GM12878 (cell line): ENCODE measurements at regions not wholly inside any gene's neighbourhood (a gene's known extent, or its start where the extent isn't known, plus 50 kb on each side); places are given as distances from the start of the nearest gene placed in this dataset.

Experiments
- ATAC-seq: fragments of 200-7000 bp; cut with Tn5 transposase; 3 replicates; pipeline ENCODE4 v1.9.1; 2020; ENCODE audit warnings: mild to moderate bottlenecking, moderate library complexity
- BruUV-seq: library from RNA; stranded (reverse); fragments of 400-500 nt; replicated peaks from 2 replicates; lab custom pipeline; 2021; lab: Mats Ljungman, UMichigan
- CTCF ChIA-PET: fragments of 300-600 bp; sonication (Branson Sonifier 250); formaldehyde crosslinking; extraction: SDS; loops from one replicate; lab custom pipeline; 2021; ENCODE audit warnings: inconsistent platforms; lab: Yijun Ruan, JAX
- POLR2A ChIA-PET: fragments of 350-600 bp; formaldehyde crosslinking; extraction: SDS; loops from one replicate; lab custom pipeline; 2021; ENCODE audit warnings: inconsistent platforms; lab: Charles Lee
- RAD21 ChIA-PET: fragments of 300-600 bp; sonication (Branson Sonifier 250); formaldehyde crosslinking; loops from one replicate; lab custom pipeline; 2023; ENCODE audit warnings: antibody characterized with exemption; ENCODE audit not compliant: unreplicated experiment; lab: Charles Lee
- SMC1A ChIA-PET: fragments of 300-600 bp; sonication (Branson Sonifier 250); formaldehyde crosslinking; loops from one replicate; lab custom pipeline; 2023; ENCODE audit not compliant: unreplicated experiment, uncharacterized antibody; lab: Charles Lee
- DNase-seq: peaks from one replicate; pipeline ENCODE4 v3.0.0-alpha.2; 2011; ENCODE audit warnings: low read depth, low spot score
- FAIRE-seq: peaks from 3 replicates; lab custom pipeline; 2011; peaks lifted over from hg19 to GRCh38; lab: Jason Lieb, UNC
- H2AFZ ChIP-seq: 2 replicates; pipeline ENCODE4 v1.6.0; 2011; ENCODE audit warnings: low read depth, low read length, control low read depth; ENCODE audit not compliant: control insufficient read depth
- H3K27ac ChIP-seq: 2 replicates; pipeline ENCODE4 v1.5.1; 2011; ENCODE audit warnings: control low read depth; ENCODE audit not compliant: control insufficient read depth, insufficient read depth
- H3K27me3 ChIP-seq, 2 experiments: replicated peaks in 1 of 2; 2 replicates each; pipeline versions ENCODE4 v1.6.0 to v1.6.1; 2011; ENCODE audit warnings: low read length in 1 of 2; ENCODE audit not compliant: control insufficient read depth in 2 of 2, insufficient read depth in 2 of 2
- H3K36me3 ChIP-seq, 2 experiments: 2 replicates each; pipeline ENCODE4 v1.5.1; 2011; ENCODE audit warnings: low read length in 1 of 2; ENCODE audit not compliant: control insufficient read depth in 2 of 2, insufficient read depth in 2 of 2
- H3K4me1 ChIP-seq: 2 replicates; pipeline ENCODE4 v1.6.1; 2011; ENCODE audit warnings: mild to moderate bottlenecking, low read length, moderate library complexity, mixed read lengths; ENCODE audit not compliant: control insufficient read depth, insufficient read depth
- H3K4me2 ChIP-seq: 2 replicates; pipeline ENCODE4 v1.6.0; 2011; ENCODE audit warnings: control low read depth; ENCODE audit not compliant: control insufficient read depth, insufficient read depth
- H3K4me3 ChIP-seq: fragments of 200-600 bp; sonication (generic); 2 replicates; pipeline ENCODE4 v1.5.1; 2016
- H3K79me2 ChIP-seq: 2 replicates; pipeline ENCODE4 v1.6.0; 2011; ENCODE audit warnings: low read length; ENCODE audit not compliant: control insufficient read depth, insufficient read depth
- H3K9ac ChIP-seq: 2 replicates; pipeline ENCODE4 v1.8.0; 2011; ENCODE audit warnings: low read length, control low read depth, mixed read lengths; ENCODE audit not compliant: control insufficient read depth, insufficient read depth
- H3K9me3 ChIP-seq: replicated peaks from 3 replicates; pipeline ENCODE4 v1.5.1; 2011; ENCODE audit warnings: mild to moderate bottlenecking, low read length; ENCODE audit not compliant: control insufficient read depth, insufficient read depth
- H4K20me1 ChIP-seq: 2 replicates; pipeline ENCODE4 v1.6.0; 2011; ENCODE audit not compliant: control insufficient read depth, insufficient read depth
- CUX1 ChIP-seq: IDR thresholded peaks from 2 replicates; pipeline ENCODE4 v1.6.1; 2012; ENCODE audit warnings: improper control_type of control experiment, low read depth, low read length; ENCODE audit not compliant: insufficient replicate concordance
- E2F4 ChIP-seq: IDR thresholded peaks from 2 replicates; pipeline ENCODE4 v1.6.1; 2012; ENCODE audit warnings: low read depth, low read length, improper control_type of control experiment
- MYC ChIP-seq: IDR thresholded peaks from 2 replicates; pipeline ENCODE4 v1.6.1; 2011; ENCODE audit warnings: mild to moderate bottlenecking, low read length, moderate library complexity, inconsistent platforms; ENCODE audit not compliant: insufficient read depth, insufficient replicate concordance, insufficient read length, severe bottlenecking
- NFYA ChIP-seq: IDR thresholded peaks from 2 replicates; pipeline ENCODE4 v1.6.1; 2011; ENCODE audit warnings: low read depth, mild to moderate bottlenecking, low read length, improper control_type of control experiment, borderline replicate concordance
- PAX5 ChIP-seq: IDR thresholded peaks from 2 replicates; pipeline ENCODE4 v1.6.1; 2011; ENCODE audit warnings: low read depth, low read length, borderline replicate concordance
- RFX5 ChIP-seq: IDR thresholded peaks from 2 replicates; pipeline ENCODE4 v1.6.1; 2011; ENCODE audit warnings: low read depth, low read length, improper control_type of control experiment
- RUNX3 ChIP-seq: IDR thresholded peaks from 2 replicates; pipeline ENCODE4 v1.6.1; 2012; ENCODE audit warnings: low read length, inconsistent platforms
- SIX5 ChIP-seq: IDR thresholded peaks from 2 replicates; pipeline ENCODE4 v1.6.1; 2011; ENCODE audit warnings: mild to moderate bottlenecking, low read depth, low read length, moderate library complexity; ENCODE audit not compliant: severe bottlenecking
- WGBS: methylation state at CpG from one replicate; pipeline ENCODE4 v1.1.6; 2016; ENCODE audit warnings: low lambda C conversion rate; ENCODE audit not compliant: insufficient replicate concordance, insufficient coverage; ENCODE audit errors: missing lambda C conversion rate; 5-methylcytosine and 5-hydroxymethylcytosine counted together
- in situ Hi-C: fragments of 300-500 bp; cut with MboI; formaldehyde crosslinking; loops from 9 replicates; pipeline ENCODE4 v1.14.3; 2018; ENCODE audit warnings: mixed read lengths
- intact Hi-C: fragments of 100-400 bp; cut with micrococcal nuclease; formaldehyde crosslinking; loops from one replicate; pipeline ENCODE4 v1.14.2; 2022; ENCODE audit not compliant: unreplicated experiment
- TF ChIP-seq, protein P1 (sequence below): IDR thresholded peaks from 2 replicates; pipeline ENCODE4 v1.6.1; 2011; ENCODE audit warnings: borderline replicate concordance, low read depth, mild to moderate bottlenecking, moderate library complexity, low read length; ENCODE audit not compliant: insufficient read depth, poor library complexity, severe bottlenecking
- TF ChIP-seq, protein P2 (sequence below): IDR thresholded peaks from 2 replicates; pipeline ENCODE4 v1.6.1; 2012; ENCODE audit warnings: mild to moderate bottlenecking, low read depth, low read length

DNA sequence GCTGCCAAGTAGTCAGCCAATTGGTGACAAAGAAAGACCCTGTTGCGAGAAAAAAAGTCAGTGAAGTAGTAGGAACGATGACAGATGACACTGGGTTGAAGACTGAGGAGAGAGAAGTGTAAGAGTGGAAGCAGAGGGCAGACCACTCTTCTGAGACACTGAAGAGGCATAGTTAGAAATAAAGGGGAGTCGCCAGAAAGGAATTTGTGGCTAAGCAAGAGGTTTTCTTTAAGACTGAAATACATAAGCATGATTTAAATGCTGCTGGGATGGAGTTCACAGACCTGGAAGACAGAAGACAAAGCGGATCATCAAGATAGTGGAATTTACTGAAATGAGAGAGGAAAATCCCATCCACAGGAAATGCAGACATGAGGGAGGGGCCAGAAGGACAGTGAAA is 56.2 kb upstream of the USPL1 start (continued):
- no peak for TF ChIP-seq CUX1
- no peak for TF ChIP-seq E2F4
- TF ChIP-seq, protein P1, sequence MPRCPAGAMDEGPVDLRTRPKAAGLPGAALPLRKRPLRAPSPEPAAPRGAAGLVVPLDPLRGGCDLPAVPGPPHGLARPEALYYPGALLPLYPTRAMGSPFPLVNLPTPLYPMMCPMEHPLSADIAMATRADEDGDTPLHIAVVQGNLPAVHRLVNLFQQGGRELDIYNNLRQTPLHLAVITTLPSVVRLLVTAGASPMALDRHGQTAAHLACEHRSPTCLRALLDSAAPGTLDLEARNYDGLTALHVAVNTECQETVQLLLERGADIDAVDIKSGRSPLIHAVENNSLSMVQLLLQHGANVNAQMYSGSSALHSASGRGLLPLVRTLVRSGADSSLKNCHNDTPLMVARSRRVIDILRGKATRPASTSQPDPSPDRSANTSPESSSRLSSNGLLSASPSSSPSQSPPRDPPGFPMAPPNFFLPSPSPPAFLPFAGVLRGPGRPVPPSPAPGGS: no peak

DNA sequence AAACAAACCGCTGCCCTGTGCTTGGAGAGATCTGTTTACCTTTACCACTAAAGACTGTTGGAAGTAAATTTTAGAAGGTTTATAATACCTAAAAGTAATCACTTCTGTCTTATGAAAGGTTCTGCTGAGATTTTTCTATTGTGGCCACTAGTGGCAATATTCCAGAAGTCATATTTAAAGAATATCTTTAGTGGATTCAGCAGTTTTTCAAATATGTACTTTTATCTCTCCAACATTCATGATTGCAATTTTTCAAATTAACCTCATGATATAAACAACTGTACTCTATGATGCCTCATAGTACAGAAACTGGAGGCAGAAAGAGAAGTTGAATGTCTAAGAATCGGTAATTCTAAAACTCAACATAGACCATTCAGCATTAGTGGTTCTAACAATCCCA is 53.2 kb upstream of the USPL1 start:
- CTCF ChIA-PET: interaction anchor here (0.6 to 1.4 kb wide), 4 partner anchors 12 to 432 kb away, joined by 3 to 4 read pairs (median 4); partner anchors contain the start of gene HMGB1
- Histone ChIP-seq H3K27me3 (no peaks in the 10 kb centered on the region), H3K27ac (no peak overlapping the region), H3K9me3 (no peaks in the 10 kb centered on the region), H4K20me1 (no peaks in the 10 kb centered on the region), H3K4me3 (no peak overlapping the region), H3K36me3 (no peaks in the 10 kb centered on the region), H3K9ac (no peak overlapping the region), H3K79me2 (no peaks in the 10 kb centered on the region), H3K4me1 (peaks cover 7% of the 10 kb centered on the region; the same call in 1 of the 2 replicates), H2AFZ (no peak overlapping the region), H3K4me2 (no peak overlapping the region)
- SMC1A ChIA-PET: interaction anchor here (0.9 kb wide), 1 partner anchor 11 kb away, joined by 3 read pairs; no protein-coding TSS in a partner anchor
- POLR2A ChIA-PET: no interaction called here
- BruUV-seq: no TSS peak
- RAD21 ChIA-PET: interaction anchor here (1.5 kb wide), 1 partner anchor 432 kb away, joined by 5 read pairs; no protein-coding TSS in a partner anchor
- intact Hi-C loops: no loop called here
- 71% methylated on average over 2 of the region's 2 CpGs for WGBS
- DNase-seq (no peak), FAIRE-seq (no peak), ATAC-seq (no peak)
- in situ Hi-C loops: no loop called here
- TF ChIP-seq MYC (no peak), SIX5 (no peak), PAX5 (no peak), RUNX3 (no peak), NFYA (no peak), RFX5 (no peak)
- TF ChIP-seq, protein P2, sequence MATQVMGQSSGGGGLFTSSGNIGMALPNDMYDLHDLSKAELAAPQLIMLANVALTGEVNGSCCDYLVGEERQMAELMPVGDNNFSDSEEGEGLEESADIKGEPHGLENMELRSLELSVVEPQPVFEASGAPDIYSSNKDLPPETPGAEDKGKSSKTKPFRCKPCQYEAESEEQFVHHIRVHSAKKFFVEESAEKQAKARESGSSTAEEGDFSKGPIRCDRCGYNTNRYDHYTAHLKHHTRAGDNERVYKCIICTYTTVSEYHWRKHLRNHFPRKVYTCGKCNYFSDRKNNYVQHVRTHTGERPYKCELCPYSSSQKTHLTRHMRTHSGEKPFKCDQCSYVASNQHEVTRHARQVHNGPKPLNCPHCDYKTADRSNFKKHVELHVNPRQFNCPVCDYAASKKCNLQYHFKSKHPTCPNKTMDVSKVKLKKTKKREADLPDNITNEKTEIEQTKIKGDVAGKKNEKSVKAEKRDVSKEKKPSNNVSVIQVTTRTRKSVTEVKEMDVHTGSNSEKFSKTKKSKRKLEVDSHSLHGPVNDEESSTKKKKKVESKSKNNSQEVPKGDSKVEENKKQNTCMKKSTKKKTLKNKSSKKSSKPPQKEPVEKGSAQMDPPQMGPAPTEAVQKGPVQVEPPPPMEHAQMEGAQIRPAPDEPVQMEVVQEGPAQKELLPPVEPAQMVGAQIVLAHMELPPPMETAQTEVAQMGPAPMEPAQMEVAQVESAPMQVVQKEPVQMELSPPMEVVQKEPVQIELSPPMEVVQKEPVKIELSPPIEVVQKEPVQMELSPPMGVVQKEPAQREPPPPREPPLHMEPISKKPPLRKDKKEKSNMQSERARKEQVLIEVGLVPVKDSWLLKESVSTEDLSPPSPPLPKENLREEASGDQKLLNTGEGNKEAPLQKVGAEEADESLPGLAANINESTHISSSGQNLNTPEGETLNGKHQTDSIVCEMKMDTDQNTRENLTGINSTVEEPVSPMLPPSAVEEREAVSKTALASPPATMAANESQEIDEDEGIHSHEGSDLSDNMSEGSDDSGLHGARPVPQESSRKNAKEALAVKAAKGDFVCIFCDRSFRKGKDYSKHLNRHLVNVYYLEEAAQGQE: no peak
